ENCODE measurements at regions not wholly inside any gene's neighbourhood (a gene's known extent, or its start where the extent isn't known, plus 50 kb on each side); places are given as distances from the start of the nearest gene placed in this dataset.
A peak's percentile ranks its signal among the peaks of the same experiment; 100 is the strongest.

DNA sequence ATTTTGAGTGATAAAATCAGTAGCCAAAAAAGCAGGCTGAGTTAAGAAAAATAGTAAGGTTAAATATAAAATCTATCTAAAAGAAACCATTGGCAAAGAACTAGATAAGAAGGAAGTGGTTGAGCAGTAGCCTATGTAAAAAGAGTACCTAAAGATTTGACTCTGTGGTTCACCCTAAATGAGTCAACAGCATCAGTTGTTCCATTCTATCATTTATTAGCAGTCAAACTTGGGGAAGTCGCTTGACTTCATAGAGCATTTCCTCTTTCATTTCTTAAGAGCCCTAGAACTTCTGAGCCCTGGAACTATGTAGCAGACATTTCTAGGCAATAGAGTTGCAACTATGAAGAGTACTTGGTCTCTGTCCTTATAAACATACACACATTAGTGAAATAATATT, 381.7 kb downstream of the NUP35 start:
- TF ChIP-seq POLR2AphosphoS5 (IDR thresholded peaks at IDR 0.05; ENCODE audit: low read depth, low read length) (no peak), TAF1 (IDR thresholded peaks at IDR 0.05; ENCODE audit: borderline replicate concordance, low read depth, low read length) (no peak), POLR2A (IDR thresholded peaks at IDR 0.05; ENCODE audit: low read depth, low read length) (no peak)
- DNase-seq (ENCODE audit: insufficient read length): no peak
- no peak for FAIRE-seq

DNA sequence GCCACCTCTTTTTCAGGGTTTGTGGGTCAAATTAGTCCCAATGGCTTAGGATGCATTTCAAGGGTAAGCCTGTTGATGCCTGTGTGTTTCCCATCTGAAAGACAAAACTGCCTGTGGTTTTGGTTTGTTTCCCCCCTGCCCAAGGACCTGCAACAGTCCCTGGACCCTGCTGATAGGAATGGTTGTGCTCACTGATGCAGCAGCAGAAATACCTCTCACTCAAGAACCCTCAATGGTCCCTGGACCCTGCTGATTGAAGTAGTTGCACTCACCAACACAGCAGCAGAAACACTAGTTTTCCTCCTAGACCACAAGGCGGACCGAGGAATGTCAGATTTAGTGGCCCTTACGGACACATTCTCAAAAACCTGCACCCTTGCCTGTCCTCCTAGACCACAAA, 386.9 kb downstream of the NUP35 start:
- TF ChIP-seq TAF1 (IDR thresholded peaks at IDR 0.05; ENCODE audit: borderline replicate concordance, low read depth, low read length): no peak
- DNase-seq (ENCODE audit: insufficient read length) (no peak), FAIRE-seq (no peak)

DNA sequence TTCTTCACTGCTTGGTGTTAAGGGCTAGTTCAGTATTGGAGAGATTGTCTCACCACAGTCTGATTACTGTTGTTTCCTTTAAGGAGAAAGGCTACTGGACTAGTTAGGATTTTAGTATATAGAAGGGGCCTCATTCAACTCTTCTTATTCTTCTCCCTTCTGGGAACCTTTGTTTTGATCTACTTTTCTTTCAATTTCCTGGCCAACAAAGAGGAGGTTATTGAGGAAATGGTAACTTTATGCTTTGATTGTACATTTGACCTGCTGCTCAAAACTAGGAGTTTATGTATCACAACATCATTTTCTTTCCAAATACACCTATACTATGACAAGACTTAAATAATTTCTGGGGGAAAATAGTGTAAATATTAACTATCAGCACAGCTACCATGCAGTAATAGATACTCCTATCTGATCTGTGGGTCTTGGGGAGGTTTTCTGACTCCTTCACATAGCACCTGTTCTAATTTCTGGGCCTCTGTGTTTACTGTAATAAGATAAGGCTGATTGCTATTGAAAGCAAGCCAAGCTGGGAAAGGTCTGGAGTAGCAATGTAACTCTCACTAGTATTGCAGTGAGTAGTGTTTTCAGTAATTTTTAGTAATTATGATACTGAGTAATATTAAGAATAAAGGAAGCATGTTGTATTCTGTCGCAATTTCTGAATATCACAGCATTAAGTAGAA, 395.3 kb downstream of the NUP35 start:
- TF ChIP-seq POLR2AphosphoS5 (IDR thresholded peaks at IDR 0.05; ENCODE audit: low read depth, low read length): no peak
- no peak for TF ChIP-seq POLR2A (IDR thresholded peaks at IDR 0.05; ENCODE audit: low read depth, low read length)
- no peak for TF ChIP-seq TAF1 (IDR thresholded peaks at IDR 0.05; ENCODE audit: borderline replicate concordance, low read depth, low read length)
- DNase-seq (ENCODE audit: insufficient read length): no peak
- FAIRE-seq: no peak

DNA sequence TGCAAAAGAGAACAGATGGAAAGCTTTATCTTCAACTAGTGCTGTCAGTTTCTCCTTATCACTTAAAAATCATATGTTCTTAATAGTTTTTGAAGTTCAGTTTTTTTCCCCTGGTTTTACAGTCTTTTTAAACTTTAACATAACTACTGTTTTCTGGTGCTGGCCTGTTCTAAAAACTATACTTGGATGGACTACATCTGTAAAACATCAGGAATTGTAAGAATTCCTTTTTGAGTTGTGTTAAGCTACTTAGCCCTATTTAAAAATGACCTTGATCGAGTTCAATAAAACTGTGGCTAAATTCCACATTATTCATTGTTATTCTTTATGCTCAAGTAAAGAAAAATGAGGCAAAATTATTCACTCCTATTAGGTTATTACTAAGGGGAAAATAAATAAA, 397.7 kb downstream of the NUP35 start:
- FAIRE-seq (no peak), DNase-seq (ENCODE audit: insufficient read length) (no peak)
- TF ChIP-seq POLR2AphosphoS5 (IDR thresholded peaks at IDR 0.05; ENCODE audit: low read depth, low read length) (no peak), TAF1 (IDR thresholded peaks at IDR 0.05; ENCODE audit: borderline replicate concordance, low read depth, low read length) (no peak), POLR2A (IDR thresholded peaks at IDR 0.05; ENCODE audit: low read depth, low read length) (no peak)

DNA sequence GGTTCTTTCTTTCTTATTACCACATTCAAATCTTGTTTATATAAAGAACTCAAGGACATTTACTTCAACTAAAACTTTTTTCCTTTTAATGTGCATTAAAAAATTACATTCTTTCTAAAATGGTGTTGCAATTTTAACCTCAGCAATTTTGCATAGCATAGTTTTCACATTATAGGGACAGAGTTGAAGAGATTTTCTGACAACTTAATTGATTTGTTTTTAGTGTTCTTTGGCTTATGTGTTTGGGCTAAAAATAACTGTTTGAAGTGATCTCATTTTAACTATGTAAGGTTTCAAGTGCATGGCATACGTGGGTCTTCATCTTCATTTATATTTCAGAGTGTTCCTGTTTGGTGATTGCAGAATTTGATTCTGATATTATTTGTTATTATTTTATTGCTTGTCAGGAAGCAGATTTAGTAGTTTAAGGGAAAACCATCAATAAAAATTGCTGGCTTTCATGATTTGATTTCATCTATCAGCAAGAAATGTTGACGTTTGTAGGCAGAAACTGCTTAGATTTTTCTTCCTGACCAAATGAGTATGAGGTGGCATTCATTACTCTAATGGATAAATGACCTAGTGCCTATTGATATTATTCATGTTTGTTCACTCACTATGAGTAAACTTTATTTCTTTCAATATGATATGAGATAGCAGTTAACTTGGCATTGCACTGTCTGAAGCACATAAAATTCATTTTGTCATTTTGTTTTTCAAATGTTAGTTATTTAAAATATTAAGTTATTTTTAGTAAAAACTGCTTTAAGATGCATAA, 398.4 kb downstream of the NUP35 start:
- TF ChIP-seq TAF1 (IDR thresholded peaks at IDR 0.05; ENCODE audit: borderline replicate concordance, low read depth, low read length) (no peak), POLR2A (IDR thresholded peaks at IDR 0.05; ENCODE audit: low read depth, low read length) (no peak), POLR2AphosphoS5 (IDR thresholded peaks at IDR 0.05; ENCODE audit: low read depth, low read length) (no peak)
- no peak for FAIRE-seq
- no peak for DNase-seq (ENCODE audit: insufficient read length)

DNA sequence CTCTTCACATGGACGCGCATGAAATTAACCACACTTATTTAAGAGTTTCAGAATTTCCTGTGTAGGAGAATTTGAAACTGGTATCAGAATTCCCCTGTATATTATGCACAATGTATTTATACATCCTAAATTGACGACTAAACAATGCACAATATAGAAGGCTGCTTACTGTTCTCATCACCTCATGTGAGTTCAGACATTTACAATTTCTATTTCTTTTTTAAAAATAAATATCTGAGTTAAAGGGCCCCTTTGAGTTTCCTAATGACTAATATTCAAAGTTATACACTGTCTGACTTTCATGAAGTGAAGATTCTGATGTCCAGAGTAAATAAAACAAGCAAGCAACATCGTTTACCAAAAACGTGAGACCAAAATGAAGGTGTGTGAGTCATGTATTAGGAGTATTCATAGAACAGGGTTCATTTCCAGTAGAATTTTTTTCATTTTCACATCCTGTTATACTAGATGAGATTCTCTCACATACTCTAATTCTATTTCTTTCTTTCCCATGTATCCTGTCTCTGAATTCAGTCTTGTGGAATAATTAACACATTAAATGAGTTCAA, 406.2 kb downstream of the NUP35 start:
- TF ChIP-seq TAF1 (IDR thresholded peaks at IDR 0.05; ENCODE audit: borderline replicate concordance, low read depth, low read length) (no peak), POLR2A (IDR thresholded peaks at IDR 0.05; ENCODE audit: low read depth, low read length) (no peak), POLR2AphosphoS5 (IDR thresholded peaks at IDR 0.05; ENCODE audit: low read depth, low read length) (no peak)
- no peak for DNase-seq (ENCODE audit: insufficient read length)
- peak; percentile 66 for FAIRE-seq

DNA sequence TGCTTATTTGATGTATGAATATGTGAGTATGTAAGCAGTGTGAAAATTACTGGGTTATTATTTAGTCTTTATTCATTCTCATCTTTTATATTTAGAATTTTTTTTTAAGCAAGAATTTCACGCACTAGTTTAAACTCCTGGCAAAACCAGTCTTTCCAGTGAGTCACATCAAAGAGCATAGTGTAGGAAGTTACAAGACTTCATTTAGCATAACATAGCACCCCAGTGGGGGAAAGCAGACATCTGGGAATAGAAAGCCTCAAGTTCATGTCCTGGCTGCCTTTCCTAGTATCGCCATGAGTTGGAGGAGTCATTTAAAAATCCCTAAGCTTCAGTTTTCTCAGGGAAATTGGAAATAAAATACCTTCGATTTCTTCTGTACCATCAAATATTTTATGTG, 408.3 kb downstream of the NUP35 start:
- no peak for DNase-seq (ENCODE audit: insufficient read length)
- TF ChIP-seq POLR2A (IDR thresholded peaks at IDR 0.05; ENCODE audit: low read depth, low read length) (no peak), TAF1 (IDR thresholded peaks at IDR 0.05; ENCODE audit: borderline replicate concordance, low read depth, low read length) (no peak), POLR2AphosphoS5 (IDR thresholded peaks at IDR 0.05; ENCODE audit: low read depth, low read length) (no peak)
- FAIRE-seq: no peak

DNA sequence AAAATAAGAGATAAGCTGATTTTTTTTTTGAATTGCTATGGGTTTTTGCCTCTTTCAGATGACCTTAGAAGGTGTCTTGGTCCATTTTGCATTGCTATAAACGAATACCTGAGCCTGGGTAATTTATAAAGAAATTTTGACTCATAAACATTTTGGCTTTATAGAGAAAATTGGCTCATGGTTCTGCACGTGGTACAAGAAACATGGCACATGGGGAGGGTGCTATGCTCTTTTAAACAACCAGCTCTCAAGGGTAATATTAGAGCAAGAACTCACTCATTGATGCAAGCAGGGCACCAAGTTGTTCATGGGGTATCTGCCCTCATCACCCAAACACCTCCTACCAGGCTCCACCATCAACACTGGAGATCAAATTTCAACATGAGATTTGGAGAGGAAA, 408.8 kb downstream of the NUP35 start:
- TF ChIP-seq TAF1 (IDR thresholded peaks at IDR 0.05; ENCODE audit: borderline replicate concordance, low read depth, low read length): no peak
- TF ChIP-seq POLR2AphosphoS5 (IDR thresholded peaks at IDR 0.05; ENCODE audit: low read depth, low read length): no peak
- TF ChIP-seq POLR2A (IDR thresholded peaks at IDR 0.05; ENCODE audit: low read depth, low read length): no peak
- DNase-seq (ENCODE audit: insufficient read length): no peak
- no peak for FAIRE-seq

- no peak for TF ChIP-seq POLR2AphosphoS5 (IDR thresholded peaks at IDR 0.05; ENCODE audit: low read depth, low read length)
- FAIRE-seq (peak; percentile 51), DNase-seq (ENCODE audit: insufficient read length) (no peak)
Observed at GRCh38 chr2:183536290-183536689, 412.0 kb downstream of the NUP35 start.

DNA sequence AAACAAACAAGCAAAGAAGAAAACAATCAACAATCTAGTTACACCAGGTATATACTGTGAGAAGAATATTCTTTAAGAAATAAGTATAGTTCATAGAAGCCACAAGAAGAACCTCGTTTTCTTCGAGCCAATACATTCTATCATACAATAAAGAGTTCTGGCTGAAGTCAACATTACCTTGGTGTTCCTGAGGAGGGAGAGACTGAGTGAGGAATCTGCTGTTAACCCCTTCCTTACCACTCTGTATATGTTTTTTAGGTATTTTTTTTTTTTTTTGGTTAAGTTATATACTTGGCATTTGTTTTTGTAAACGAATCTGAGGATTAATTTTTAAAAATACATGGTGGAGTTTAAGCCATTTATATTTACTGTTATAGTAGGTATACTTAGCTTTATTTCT, 412.5 kb downstream of the NUP35 start:
- no peak for TF ChIP-seq POLR2AphosphoS5 (IDR thresholded peaks at IDR 0.05; ENCODE audit: low read depth, low read length)
- TF ChIP-seq TAF1 (IDR thresholded peaks at IDR 0.05; ENCODE audit: borderline replicate concordance, low read depth, low read length): no peak
- TF ChIP-seq POLR2A (IDR thresholded peaks at IDR 0.05; ENCODE audit: low read depth, low read length): no peak
- FAIRE-seq: no peak
- no peak for DNase-seq (ENCODE audit: insufficient read length)

- FAIRE-seq (peak; percentile 72), DNase-seq (ENCODE audit: insufficient read length) (no peak)
- TF ChIP-seq TAF1 (IDR thresholded peaks at IDR 0.05; ENCODE audit: borderline replicate concordance, low read depth, low read length): no peak
- no peak for TF ChIP-seq POLR2AphosphoS5 (IDR thresholded peaks at IDR 0.05; ENCODE audit: low read depth, low read length)
- TF ChIP-seq POLR2A (IDR thresholded peaks at IDR 0.05; ENCODE audit: low read depth, low read length): no peak
Observed at GRCh38 chr2:183541766-183542165, 417.5 kb downstream of the NUP35 start.

GRCh38 chr2:183542606-183543005, 418.4 kb downstream of the NUP35 start:
- DNase-seq (ENCODE audit: insufficient read length) (no peak), FAIRE-seq (peak; percentile 5)
- TF ChIP-seq POLR2A (IDR thresholded peaks at IDR 0.05; ENCODE audit: low read depth, low read length) (no peak), TAF1 (IDR thresholded peaks at IDR 0.05; ENCODE audit: borderline replicate concordance, low read depth, low read length) (no peak), POLR2AphosphoS5 (IDR thresholded peaks at IDR 0.05; ENCODE audit: low read depth, low read length) (no peak)
